Right lobe of liver (tissue), 6 donors: ENCODE measurements at regions not wholly inside any gene's neighbourhood (a gene's known extent, or its start where the extent isn't known, plus 50 kb on each side); places are given as distances from the start of the nearest gene placed in this dataset.
A peak's percentile ranks its signal among the peaks of the same experiment; 100 is the strongest.
"Not testable (repeated sequence)": the region's sequence is repeated elsewhere in the genome, so short reads cannot be mapped to it uniquely, and the experiment has no call there.

ENCODE experiments used
- ATAC-seq, 4 donors: fragments of 200-7000 bp; cut with Tn5 transposase; one replicate each; pipeline ENCODE4 v1.9.1; 2020; ENCODE audit warnings: mild to moderate bottlenecking in 4 of 4, moderate library complexity in 4 of 4
- DNase-seq, 3 donors: peaks; one replicate each; pipeline ENCODE4 v3.0.0-alpha.2; 2020
- H3K27ac ChIP-seq, 3 donors: fragments of 200-600 bp; one replicate each; pipeline ENCODE4 v1.8.0; 2022
- H3K27me3 ChIP-seq, 2 donors: fragments of 200-600 bp; one replicate each; pipeline ENCODE4 v1.8.0; 2022
- H3K36me3 ChIP-seq, 4 donors: fragments of 200-600 bp; sonication (generic) in 1 of 4; one replicate each; pipeline versions ENCODE4 v1.5.1 to v1.8.0; 2017 to 2022; ENCODE audit warnings: control low read depth in 1 of 4
- H3K4me1 ChIP-seq, 4 donors: fragments of 200-600 bp; sonication (generic) in 1 of 4; one replicate each; pipeline versions ENCODE4 v1.5.1 to v1.8.0; 2017 to 2022; ENCODE audit warnings: control low read depth in 1 of 4
- H3K4me3 ChIP-seq, 3 donors: fragments of 200-600 bp; one replicate each; pipeline ENCODE4 v1.8.0; 2022
- H3K9me3 ChIP-seq, 4 donors: fragments of 200-600 bp; sonication (generic) in 1 of 4; one replicate each; pipeline versions ENCODE4 v1.5.1 to v1.8.0; 2017 to 2022; ENCODE audit warnings: control low read depth in 1 of 4
- CTCF ChIP-seq, 4 donors: fragments of 200-600 bp in 3 of 4; fragments of 450-650 bp in 1 of 4; IDR thresholded peaks; one replicate each; pipeline versions ENCODE4 v1.5.1 to v1.8.0; 2016 to 2022; ENCODE audit warnings: antibody characterized with exemption in 4 of 4, mild to moderate bottlenecking in 2 of 4
- POLR2A ChIP-seq: fragments of 450-650 bp; IDR thresholded peaks from one replicate; pipeline ENCODE4 v1.6.1; 2017; ENCODE audit warnings: antibody characterized with exemption, mild to moderate bottlenecking
- WGBS: methylation state at CpG from one replicate; pipeline ENCODE4 v1.1.6; 2018; ENCODE audit warnings: low coverage, low lambda C conversion rate; ENCODE audit not compliant: insufficient coverage; ENCODE audit errors: missing lambda C conversion rate; 5-methylcytosine and 5-hydroxymethylcytosine counted together
- intact Hi-C, 2 donors: fragments of 100-400 bp; cut with DNase I; formaldehyde crosslinking; loops; one replicate each; pipeline versions ENCODE4 v1.11.2 to v1.14.1; 2022
- donor health status: DM: no; HTN: yes; CAD: no.
- donor health status: DM: no; HTN: no; CAD: no.
- donor health status: DM: no; HTN: no; CAD: no.
- donor health status: DM: no; HTN: yes; CAD: no.
- donor health status: DM: no; HTN: yes; CAD: no.

- 96% methylated on average over 2 of the region's 2 CpGs for WGBS
- Histone ChIP-seq H3K9me3 (no peaks in the 10 kb centered on the region), H3K27ac (no peak overlapping the region), H3K4me1 (no peaks in the 10 kb centered on the region), H3K36me3 (no peaks in the 10 kb centered on the region), H3K4me3 (no peak overlapping the region), H3K27me3 (no peaks in the 10 kb centered on the region)
- intact Hi-C loops = no loop called here
- no peak for DNase-seq
- no peak for ATAC-seq
- TF ChIP-seq CTCF (IDR thresholded peaks at IDR 0.05) (no peak), POLR2A (no peak)
Measured at GRCh38 chr5:96324708-96325107, 108.3 kb downstream of the PCSK1 start.

GRCh38 chr5:96322865-96323264, 110.2 kb downstream of the PCSK1 start:
- ATAC-seq = peak in 3 of 4 donors; percentile 19 to 74 (median 41)
- TF ChIP-seq CTCF (IDR thresholded peaks at IDR 0.05) = no peak
- no peak for TF ChIP-seq POLR2A
- Histone ChIP-seq H3K4me1 (no peaks in the 10 kb centered on the region), H3K27ac (peak overlapping the region in 1 of 3 donors; percentile 21), H3K4me3 (no peak overlapping the region), H3K36me3 (no peaks in the 10 kb centered on the region), H3K27me3 (no peaks in the 10 kb centered on the region), H3K9me3 (no peaks in the 10 kb centered on the region)
- WGBS = 16% methylated on average over 2 of the region's 2 CpGs
- no peak for DNase-seq
- intact Hi-C loops = no loop called here

- no peak for DNase-seq
- peak overlapping the region in 2 of 3 donors; percentile 15 to 21 for H3K27ac ChIP-seq
- no peaks in the 10 kb centered on the region for H3K36me3 ChIP-seq
- H3K4me3 ChIP-seq = no peak overlapping the region
- no CpG with 5 or more reads among the region's 3 CpGs for WGBS
- H3K27me3 ChIP-seq = no peaks in the 10 kb centered on the region
- ATAC-seq = peak; percentile 78 to 88 (median 81)
- no peaks in the 10 kb centered on the region for H3K9me3 ChIP-seq
- H3K4me1 ChIP-seq = no peaks in the 10 kb centered on the region
- intact Hi-C loops = no loop called here
- TF ChIP-seq CTCF (IDR thresholded peaks at IDR 0.05) (no peak), POLR2A (no peak)
Measured at GRCh38 chr5:96322217-96322616, 110.8 kb downstream of the PCSK1 start.

GRCh38 chr5:96321345-96321744, 111.7 kb downstream of the PCSK1 start:
- Histone ChIP-seq H3K9me3 (no peaks in the 10 kb centered on the region), H3K4me3 (no peak overlapping the region), H3K27ac (no peak overlapping the region), H3K4me1 (peaks cover 0 to 6% (median 2%) of the 10 kb centered on the region in 4 donors), H3K36me3 (no peaks in the 10 kb centered on the region), H3K27me3 (no peaks in the 10 kb centered on the region)
- DNase-seq (no peak), ATAC-seq (no peak)
- TF ChIP-seq POLR2A (no peak), CTCF (IDR thresholded peaks at IDR 0.05) (no peak)
- intact Hi-C loops = no loop called here

- Histone ChIP-seq H3K36me3 (no peaks in the 10 kb centered on the region), H3K9me3 (no peaks in the 10 kb centered on the region), H3K27ac (no peak overlapping the region), H3K27me3 (no peaks in the 10 kb centered on the region), H3K4me3 (no peak overlapping the region), H3K4me1 (peaks cover 0 to 8% (median 3%) of the 10 kb centered on the region in 4 donors)
- no peak for TF ChIP-seq POLR2A
- no peak for TF ChIP-seq CTCF (IDR thresholded peaks at IDR 0.05)
- intact Hi-C loops = no loop called here
- ATAC-seq = no peak
- DNase-seq = no peak
- no CpG with 5 or more reads among the region's 3 CpGs for WGBS
Measured at GRCh38 chr5:96320797-96321196, 112.3 kb downstream of the PCSK1 start.

GRCh38 chr5:96319981-96320739, 112.9 kb downstream of the PCSK1 start:
- H3K9me3 ChIP-seq, H3K4me1 ChIP-seq, H3K27me3 ChIP-seq, ATAC-seq, H3K36me3 ChIP-seq, H3K27ac ChIP-seq, intact Hi-C loops, H3K4me3 ChIP-seq, DNase-seq: not testable (repeated sequence)
- 88% methylated on average over 8 of the region's 11 CpGs for WGBS
